ENCODE measurements at regions not wholly inside any gene's neighbourhood (a gene's known extent, or its start where the extent isn't known, plus 50 kb on each side); places are given as distances from the start of the nearest gene placed in this dataset.

- no peak for DNase-seq
Measured at GRCh38 chr16:6916946-6917345, 415.7 kb upstream of the RBFOX1 start.

DNA sequence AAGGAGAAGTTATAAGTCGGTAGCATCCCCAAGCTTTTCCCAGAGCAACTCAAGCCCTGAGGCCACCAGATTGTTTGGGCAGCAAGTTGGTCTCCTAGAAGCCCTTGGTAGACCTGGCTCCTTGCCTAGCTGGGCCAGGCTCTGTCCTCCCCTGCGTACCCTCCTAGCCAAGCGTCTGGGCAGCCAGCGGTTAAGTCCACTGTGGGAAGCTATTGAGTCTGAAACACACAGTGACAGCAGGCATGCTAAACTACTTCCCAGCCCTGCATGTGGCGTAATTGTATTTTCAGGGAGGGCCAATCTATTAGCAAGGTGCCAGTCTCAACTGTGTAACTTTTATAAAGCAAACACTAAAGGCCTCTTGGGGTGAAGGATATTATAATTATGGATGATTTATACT is 419.1 kb upstream of the RBFOX1 start:
- DNase-seq: no peak

GRCh38 chr16:6910301-6910700 is 422.3 kb upstream of the RBFOX1 start:
- DNase-seq: no peak

DNA sequence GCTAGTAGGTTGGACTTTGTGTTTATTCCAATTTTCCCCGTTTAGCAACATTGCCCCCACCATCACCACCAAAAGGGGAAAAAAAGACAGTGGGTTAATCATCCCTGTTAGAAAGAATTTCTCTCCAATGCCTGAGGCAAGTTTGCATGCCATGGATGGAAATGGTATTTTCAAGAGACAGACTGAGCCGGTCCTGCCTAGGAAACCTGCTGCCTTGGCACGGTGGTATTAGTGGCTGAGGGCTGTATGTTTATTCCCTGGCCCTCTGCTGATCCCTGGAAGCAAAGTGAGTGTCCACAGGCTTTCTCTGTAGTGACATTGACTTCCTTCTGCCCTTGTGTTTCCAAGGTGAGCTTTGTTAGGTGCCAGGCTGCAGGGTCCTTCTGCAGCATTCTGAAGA is 427.0 kb upstream of the RBFOX1 start:
- DNase-seq: no peak

- DNase-seq: no peak
Measured at GRCh38 chr16:6903671-6904070, 429.0 kb upstream of the RBFOX1 start.

GRCh38 chr16:6898896-6899295 is 433.7 kb upstream of the RBFOX1 start:
- DNase-seq: no peak

DNA sequence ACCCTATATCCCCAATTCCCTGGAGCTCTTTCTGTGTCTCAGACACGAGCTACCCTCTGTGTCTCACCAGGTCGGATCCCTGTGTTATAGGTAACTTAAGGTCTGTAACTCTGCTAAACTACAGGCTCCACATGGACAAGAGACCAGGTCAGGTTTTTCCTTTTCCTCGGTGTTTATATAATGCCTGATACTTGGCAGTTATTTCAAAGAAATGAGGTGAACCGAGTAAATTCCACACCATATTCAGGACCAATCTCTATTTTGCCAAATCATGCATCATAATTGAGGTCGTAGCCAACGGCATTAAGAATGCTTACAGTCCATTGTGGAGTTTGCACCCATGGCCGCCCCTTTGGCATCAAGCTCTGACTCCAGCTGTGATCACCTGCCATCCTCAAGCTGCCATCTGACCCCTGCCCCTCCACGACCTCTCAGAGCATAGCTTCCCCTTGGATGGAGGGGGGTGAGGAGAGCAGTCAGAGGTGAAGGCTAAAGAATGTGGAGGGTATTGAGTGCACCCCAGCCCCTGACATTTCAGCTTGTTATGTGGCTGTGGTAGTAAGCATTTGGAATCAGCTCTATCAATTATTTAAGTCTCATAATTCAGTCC is 434.7 kb upstream of the RBFOX1 start:
- no peak for DNase-seq

DNA sequence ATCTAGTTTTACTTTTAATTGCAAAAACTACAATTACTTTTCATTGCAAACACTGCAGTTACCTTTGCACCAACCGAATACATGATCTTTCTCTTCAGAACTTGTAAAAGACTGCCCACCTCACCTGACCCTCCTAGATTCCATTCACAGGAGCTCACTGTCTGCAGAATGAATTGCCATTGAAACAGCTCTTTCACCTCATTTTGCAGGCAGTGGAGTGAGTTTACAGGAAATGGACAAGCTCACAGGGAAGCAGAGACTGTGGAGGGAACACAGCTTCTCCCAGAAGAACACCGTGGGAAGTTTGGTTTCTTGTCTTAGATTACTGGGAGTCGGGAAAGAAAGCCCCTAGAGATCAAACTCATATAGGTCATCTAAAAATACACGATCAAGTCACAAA is 439.7 kb upstream of the RBFOX1 start:
- DNase-seq: no peak

DNA sequence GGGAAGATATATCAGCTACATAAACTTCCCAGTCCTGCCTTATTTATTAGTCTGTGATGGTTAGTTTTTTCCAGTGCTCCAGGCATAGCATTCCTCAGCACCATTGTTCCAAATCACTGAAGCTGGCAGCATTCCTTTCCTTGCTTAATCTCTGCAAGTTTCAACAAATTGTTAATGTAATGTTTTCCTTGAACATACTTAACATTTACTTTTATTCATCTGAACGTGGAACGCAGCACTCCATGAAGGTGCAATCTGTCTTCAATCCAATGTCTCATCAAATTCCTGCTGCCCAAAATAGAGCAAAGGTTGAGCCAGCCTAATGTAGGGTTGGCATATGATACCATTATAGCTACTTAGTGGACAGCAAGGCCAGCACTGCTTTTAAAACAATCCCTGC is 441.1 kb upstream of the RBFOX1 start:
- no peak for DNase-seq

- DNase-seq: no peak
Measured at GRCh38 chr16:6888531-6888930, 444.1 kb upstream of the RBFOX1 start.

DNA sequence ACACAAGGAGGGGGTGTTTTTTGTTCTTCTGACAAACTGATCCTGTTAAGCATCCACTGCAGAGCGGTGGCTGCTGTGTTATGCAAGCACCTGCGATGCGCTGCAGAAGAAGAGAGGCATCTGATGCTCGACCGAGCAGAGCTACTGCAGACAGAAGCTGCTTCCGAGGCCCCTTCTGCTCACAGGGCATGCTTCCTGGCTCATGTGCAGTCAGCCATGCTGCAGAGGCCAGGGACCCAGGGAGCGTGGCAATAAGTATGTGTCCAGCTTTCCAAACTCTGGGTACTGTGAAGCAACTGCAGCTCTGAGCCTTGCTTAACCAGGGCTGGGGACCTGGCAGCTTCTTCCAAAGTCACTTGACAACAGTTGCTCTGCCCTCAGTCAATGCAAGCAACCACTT is 448.6 kb upstream of the RBFOX1 start:
- no peak for DNase-seq

- no peak for DNase-seq
Measured at GRCh38 chr16:6880263-6880662, 452.4 kb upstream of the RBFOX1 start.

DNA sequence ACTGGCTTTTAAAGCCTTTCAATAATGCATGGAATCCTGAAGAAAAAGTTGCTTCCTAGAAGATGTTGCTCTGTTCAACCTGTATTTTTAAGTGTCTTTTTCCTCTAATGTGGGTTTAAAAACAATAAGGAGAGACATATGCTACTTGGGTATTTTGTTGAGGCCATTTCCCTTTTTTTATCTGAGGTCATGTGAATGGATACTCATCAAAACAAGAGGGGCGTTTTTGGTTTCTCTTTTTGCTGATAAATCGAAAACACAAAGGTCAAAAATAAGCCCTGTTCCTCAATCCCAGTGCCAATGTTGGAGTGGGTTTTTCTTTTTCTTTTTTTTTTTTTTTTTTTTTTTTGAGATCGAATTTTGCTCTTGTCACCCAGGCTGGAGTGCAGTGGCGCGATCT is 468.0 kb upstream of the RBFOX1 start:
- no peak for DNase-seq

- no peak for DNase-seq
Measured at GRCh38 chr16:6864244-6864643, 468.4 kb upstream of the RBFOX1 start.

DNA sequence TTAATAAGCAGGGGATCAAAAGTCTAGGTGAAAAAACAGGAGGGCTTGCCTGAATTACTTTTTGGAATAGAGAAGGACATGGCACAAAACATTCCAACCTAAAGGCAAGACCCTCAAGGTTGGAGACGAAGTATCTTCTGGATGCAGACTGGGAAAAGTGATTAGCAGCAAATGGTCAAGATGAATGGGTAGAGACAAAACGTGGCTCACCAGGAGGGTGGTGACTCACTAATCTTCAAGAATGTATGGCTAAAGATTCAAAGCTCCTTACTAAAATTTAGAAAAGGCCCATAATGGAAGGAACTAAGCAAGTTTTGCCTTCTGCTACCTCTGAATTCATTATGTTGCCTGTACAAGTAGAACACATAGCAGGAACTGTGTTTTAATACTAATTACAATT is 469.5 kb upstream of the RBFOX1 start:
- DNase-seq: no peak

DNA sequence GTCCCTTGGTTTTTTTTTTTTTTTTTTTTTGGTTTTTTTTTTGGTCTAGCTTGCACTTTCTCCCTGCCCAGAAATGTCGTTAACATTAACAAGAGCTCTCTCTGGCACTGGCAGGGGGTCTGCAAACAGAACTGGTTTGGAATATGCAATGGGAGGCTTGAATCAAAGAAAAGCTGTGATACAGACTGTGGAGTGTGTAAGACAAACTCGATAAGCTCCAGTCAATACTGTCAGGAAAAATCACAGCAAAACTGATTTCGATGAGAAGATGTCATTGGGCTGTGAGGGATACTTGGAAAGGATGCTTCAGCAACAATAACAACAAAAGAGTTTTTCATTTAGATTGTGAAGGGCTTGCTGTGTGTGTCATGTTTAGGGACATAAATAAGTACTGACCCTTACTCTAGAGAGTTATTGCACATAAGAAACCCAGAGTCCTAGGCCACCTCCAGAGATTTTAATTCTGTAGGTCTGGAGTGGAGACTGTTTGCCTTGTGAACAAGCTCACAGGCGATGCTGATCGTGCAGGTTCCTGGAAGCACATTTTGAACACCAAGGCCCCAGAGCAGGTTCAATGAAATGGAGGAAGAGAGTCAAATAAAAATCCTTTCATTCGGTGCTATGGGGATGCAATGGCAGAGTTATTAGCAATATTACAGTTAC is 470.7 kb upstream of the RBFOX1 start:
- no peak for DNase-seq

DNA sequence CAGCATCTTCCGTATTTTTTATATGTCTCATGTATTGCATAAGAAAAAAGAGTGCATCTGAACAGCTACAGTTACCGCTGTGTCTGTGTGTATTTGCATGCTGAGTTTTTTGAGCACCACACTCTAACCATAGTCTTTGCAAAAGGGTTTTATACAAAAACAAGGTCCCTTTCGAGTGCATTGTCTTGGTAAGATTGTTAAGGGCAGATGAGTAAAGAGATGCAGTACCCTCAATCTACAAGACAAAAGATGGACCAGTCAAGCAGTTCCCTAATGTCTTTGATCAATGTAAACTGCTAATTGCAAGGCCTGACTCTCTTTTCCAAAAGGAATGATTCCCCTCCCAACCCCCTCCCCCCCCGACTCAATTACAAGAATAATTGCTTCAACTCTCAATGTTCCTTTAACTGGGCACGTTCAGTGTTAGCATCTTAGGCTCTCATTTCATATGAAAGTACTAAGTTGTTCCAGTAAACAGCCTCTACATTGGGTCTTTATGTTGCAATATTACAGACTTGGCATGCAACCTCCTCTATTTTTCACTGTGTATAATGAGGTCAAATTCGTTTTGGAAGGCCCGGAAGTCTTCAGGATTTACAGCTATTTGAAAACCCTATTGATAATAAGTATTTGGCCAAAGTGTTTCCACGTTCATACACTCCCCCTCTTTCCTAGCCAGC is 471.4 kb upstream of the RBFOX1 start:
- no peak for DNase-seq

DNA sequence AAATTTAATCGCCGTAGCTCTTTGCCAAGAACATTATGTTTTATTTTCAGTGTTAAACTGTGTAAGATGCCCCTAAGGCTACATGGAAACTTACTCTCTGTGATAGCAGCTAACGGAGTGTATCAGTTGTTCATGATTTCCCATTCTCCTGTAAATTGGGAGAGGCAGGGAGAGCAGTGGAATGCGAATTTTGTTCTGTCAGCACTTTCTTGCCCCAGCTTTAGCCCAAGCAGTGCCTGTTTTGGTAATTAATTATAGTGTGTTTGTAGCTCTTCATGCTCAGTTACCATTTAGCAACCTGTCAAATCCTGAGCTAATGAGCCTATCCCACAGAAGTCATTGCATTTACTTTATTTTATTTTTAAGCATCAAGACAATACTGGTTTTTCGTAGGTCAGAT is 475.1 kb upstream of the RBFOX1 start:
- DNase-seq: no peak

DNA sequence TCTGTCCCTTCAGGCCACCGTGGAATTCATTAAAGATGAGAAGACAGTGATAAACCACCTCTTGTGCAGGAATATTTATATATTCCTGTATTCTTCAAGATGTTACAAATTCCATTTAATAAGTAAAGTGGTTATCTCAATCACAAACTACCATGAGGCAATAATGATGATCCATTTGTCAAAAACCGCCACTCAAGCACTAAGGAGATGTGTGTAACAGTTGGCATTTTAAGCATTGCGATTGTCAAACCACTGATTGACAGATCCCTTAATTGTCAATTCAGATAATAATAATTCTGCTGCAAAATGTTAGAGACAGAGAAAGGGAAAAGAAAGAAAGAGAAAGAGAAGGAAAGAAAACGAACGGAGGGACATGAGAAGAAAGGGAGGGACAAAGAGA is 476.1 kb upstream of the RBFOX1 start:
- no peak for DNase-seq

DNA sequence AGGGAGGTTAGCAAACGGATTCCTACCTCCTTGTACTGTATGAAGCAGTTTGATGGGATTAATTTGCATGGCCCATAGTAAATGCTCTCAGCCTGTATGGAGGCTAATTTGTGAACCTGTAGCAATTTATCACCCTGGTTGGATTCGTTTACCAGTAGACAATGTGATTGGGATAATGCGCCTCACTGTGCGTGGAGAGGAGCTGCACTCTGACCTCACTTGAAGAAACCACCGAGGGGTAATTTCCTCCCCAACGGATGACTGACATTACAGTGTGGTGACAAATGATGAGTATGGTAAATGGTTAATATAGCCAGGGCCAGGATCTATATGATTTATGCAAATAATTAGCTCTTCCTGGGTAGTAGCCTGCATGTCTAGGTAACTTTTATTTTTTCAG is 479.1 kb upstream of the RBFOX1 start:
- no peak for DNase-seq

DNA sequence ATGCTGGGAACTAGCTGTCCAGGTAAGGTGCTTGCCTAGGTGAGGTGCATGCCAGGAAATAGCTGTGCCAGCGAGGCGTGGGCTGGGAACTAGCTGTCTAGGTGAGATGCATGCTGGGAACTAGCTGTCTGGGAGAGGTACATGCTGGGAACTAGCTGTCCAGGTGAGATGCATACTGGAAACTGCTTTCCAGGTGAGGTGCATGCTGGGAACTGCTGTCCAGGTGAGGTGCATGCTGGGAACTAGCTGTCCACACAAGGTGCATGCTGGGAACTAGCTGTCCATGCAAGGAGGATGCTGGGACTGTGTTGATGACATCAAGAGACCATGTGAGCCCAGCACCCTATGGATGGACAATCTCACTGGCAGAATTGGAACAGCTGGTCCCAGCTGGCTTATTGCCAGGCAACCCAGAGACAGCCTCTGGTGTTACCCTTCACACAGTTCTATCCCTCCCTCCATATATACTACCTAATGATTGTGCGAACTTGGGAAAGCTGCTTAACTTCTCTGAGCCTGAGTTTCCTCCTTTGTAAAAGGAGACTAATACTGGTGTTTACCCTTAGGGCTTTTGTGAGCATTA is 479.9 kb upstream of the RBFOX1 start:
- DNase-seq: no peak

DNA sequence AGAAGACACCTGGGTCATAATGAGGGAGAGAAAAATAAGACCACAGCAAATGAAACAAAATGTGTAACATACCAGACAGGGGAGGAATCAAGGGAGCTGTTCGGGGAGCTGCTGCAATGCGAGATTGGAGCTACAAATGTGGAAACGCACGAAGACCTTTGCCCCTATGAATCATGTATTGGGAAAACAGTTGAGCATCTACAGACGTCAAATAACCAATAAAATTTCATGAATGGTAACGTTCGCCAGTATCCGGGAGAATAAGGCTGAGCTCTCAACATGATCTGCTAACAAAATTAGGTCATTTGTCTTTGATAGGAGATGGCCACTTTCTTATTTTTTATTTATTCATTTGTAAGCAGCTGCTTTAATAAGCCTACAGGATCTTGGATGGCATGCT is 486.2 kb upstream of the RBFOX1 start:
- DNase-seq: no peak

- no peak for DNase-seq
Measured at GRCh38 chr16:6841392-6841791, 491.3 kb upstream of the RBFOX1 start.

GRCh38 chr16:6837722-6838121 is 494.9 kb upstream of the RBFOX1 start:
- no peak for DNase-seq
